ENCODE measurements at regions not wholly inside any gene's neighbourhood (a gene's known extent, or its start where the extent isn't known, plus 50 kb on each side); places are given as distances from the start of the nearest gene placed in this dataset.

GRCh38 chr3:139157161-139157932 lies 112.7 kb upstream of the PRR23C start:
- intact Hi-C loops (cut with DNase I), result no loop called here
- Histone ChIP-seq H3K4me1 (no peaks in the 10 kb centered on the region), H3K36me3 (no peaks in the 10 kb centered on the region), H3K27me3 (no peaks in the 10 kb centered on the region), H3K27ac (no peak overlapping the region), H3K4me3 (no peak overlapping the region), H3K9me3 (no peaks in the 10 kb centered on the region)
- no peak for DNase-seq
- TF ChIP-seq, protein P1, sequence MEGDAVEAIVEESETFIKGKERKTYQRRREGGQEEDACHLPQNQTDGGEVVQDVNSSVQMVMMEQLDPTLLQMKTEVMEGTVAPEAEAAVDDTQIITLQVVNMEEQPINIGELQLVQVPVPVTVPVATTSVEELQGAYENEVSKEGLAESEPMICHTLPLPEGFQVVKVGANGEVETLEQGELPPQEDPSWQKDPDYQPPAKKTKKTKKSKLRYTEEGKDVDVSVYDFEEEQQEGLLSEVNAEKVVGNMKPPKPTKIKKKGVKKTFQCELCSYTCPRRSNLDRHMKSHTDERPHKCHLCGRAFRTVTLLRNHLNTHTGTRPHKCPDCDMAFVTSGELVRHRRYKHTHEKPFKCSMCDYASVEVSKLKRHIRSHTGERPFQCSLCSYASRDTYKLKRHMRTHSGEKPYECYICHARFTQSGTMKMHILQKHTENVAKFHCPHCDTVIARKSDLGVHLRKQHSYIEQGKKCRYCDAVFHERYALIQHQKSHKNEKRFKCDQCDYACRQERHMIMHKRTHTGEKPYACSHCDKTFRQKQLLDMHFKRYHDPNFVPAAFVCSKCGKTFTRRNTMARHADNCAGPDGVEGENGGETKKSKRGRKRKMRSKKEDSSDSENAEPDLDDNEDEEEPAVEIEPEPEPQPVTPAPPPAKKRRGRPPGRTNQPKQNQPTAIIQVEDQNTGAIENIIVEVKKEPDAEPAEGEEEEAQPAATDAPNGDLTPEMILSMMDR (IDR thresholded peaks at IDR 0.05), result no peak
- no peak for ATAC-seq

GRCh38 chr3:139159356-139159755 lies 114.7 kb upstream of the PRR23C start:
- ATAC-seq (no peak), DNase-seq (no peak)
- Histone ChIP-seq H3K4me1 (no peaks in the 10 kb centered on the region), H3K4me3 (no peak overlapping the region), H3K9me3 (no peaks in the 10 kb centered on the region), H3K27ac (no peak overlapping the region), H3K27me3 (no peaks in the 10 kb centered on the region), H3K36me3 (no peaks in the 10 kb centered on the region)
- TF ChIP-seq, protein P1 (IDR thresholded peaks at IDR 0.05), result no peak
- intact Hi-C loops (cut with DNase I), result no loop called here

DNA sequence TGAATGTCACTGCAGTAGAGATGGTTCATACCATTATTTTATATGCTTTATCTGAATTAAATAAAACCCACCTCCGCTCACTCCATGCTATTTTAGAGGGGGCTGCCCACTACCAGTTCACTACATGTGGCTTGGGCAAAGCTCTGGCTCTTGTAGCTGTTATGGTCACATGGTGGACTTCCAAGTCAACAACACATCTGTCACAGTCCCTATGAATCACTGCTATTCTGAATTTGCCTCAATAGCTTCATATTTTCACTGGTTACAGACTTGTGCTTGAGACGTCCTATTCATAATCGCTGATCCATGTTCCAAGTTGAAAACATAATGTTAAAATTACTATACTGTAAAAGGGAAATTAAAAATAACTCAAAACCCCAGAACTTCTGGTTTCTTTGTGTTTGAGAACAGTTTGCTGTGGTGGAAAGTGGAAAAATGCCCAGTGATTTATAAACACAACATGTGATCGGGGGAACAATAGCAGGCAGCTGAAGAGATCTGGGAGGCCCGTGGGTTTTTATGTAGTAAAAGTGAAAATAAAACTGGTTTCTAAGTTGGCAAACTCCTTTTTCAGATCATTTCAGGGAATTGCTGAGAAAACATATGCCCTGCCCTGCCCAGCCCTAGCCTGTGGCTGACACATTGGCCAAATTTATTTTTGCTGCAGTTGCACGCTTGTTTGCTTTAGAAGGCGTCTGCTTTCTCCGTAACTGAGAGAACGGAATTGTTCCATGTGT lies 128.8 kb upstream of the PRR23C start:
- Histone ChIP-seq H3K27me3 (no peaks in the 10 kb centered on the region), H3K9me3 (no peaks in the 10 kb centered on the region), H3K4me3 (peak overlapping the region; percentile 7), H3K36me3 (no peaks in the 10 kb centered on the region), H3K27ac (no peak overlapping the region), H3K4me1 (no peaks in the 10 kb centered on the region)
- TF ChIP-seq, protein P1 (IDR thresholded peaks at IDR 0.05), result no peak
- DNase-seq, result no peak
- intact Hi-C loops (cut with DNase I), result no loop called here
- no peak for ATAC-seq

- Histone ChIP-seq H3K36me3 (no peaks in the 10 kb centered on the region), H3K27ac (no peak overlapping the region), H3K9me3 (no peaks in the 10 kb centered on the region), H3K4me1 (no peaks in the 10 kb centered on the region), H3K27me3 (no peaks in the 10 kb centered on the region), H3K4me3 (no peak overlapping the region)
- no peak for ATAC-seq
- DNase-seq, result no peak
- intact Hi-C loops (cut with DNase I), result no loop called here
- TF ChIP-seq, protein P1 (IDR thresholded peaks at IDR 0.05), result no peak
Observed at GRCh38 chr3:139180489-139180888, 135.8 kb upstream of the PRR23C start.

- Histone ChIP-seq H3K27ac (no peak overlapping the region), H3K4me1 (no peaks in the 10 kb centered on the region), H3K36me3 (no peaks in the 10 kb centered on the region), H3K27me3 (no peaks in the 10 kb centered on the region), H3K9me3 (no peaks in the 10 kb centered on the region), H3K4me3 (no peak overlapping the region)
- intact Hi-C loops (cut with DNase I), result no loop called here
- DNase-seq, result no peak
- TF ChIP-seq, protein P1 (IDR thresholded peaks at IDR 0.05), result no peak
- ATAC-seq, result no peak
Observed at GRCh38 chr3:139182143-139182542, 137.5 kb upstream of the PRR23C start.

Measured in upper lobe of right lung (tissue), 1 donor.